ENCODE measurements at regions not wholly inside any gene's neighbourhood (a gene's known extent, or its start where the extent isn't known, plus 50 kb on each side); places are given as distances from the start of the nearest gene placed in this dataset.

DNA sequence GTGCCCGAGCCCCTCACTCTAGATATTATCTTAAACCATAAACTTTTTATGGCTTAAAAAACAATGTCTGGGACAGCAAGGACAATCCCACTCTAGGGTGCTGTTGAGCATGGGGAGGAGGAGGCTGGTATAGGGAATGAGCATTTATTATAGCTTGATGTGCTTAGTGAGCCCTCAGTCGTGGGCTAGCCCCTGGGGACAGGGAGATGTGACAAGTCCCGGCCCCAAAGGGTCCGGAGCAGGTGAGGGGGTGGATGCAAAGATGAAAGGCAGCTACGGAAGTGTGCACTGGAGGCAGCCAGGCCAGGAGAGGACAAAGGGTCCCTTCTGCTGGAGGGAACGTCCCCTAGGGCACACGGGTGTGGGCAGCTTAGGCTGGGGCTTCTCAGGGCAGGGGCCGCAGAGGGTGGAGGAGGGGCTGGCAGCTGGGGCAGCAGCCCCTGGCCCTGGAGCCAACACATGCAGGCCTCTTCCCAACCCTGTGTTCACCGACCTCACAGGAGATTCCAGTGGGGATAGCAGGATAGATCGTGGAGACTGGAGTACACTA, 106.3 kb upstream of the GPC1 start (continued):
- no peak for TF ChIP-seq CHD7 (IDR thresholded peaks at IDR 0.05; ENCODE audit: insufficient replicate concordance, low read length)
- no peak for TF ChIP-seq EGR1 (IDR thresholded peaks at IDR 0.05; ENCODE audit: borderline replicate concordance, low read depth, low read length)
- TF ChIP-seq BCL11A (IDR thresholded peaks at IDR 0.05; ENCODE audit: low read depth in 2 of 2, low read length in 2 of 2) = no peak
- no peak for TF ChIP-seq CTCF (IDR thresholded peaks at IDR 0.05; ENCODE audit: control extremely low read depth in 1 of 3, insufficient read depth in 1 of 3, low read depth in 1 of 3, low read length in 3 of 3)

Data from H1 (cell line).